HepG2 (cell line): ENCODE measurements at regions not wholly inside any gene's neighbourhood (a gene's known extent, or its start where the extent isn't known, plus 50 kb on each side); places are given as distances from the start of the nearest gene placed in this dataset.

Experiments used
- BRCA1 ChIP-seq: sonication (generic); formaldehyde crosslinking; IDR thresholded peaks from 2 replicates; pipeline ENCODE4 v1.4.0; 2020; ENCODE audit warnings: missing genetic modification reagents
- GTF3A ChIP-seq: sonication (generic); formaldehyde crosslinking; conservative IDR thresholded peaks from 2 replicates; pipeline ENCODE4 v1.4.0; 2020; ENCODE audit warnings: mild to moderate bottlenecking, missing genetic modification reagents
- JUND ChIP-seq: sonication (generic); formaldehyde crosslinking; IDR thresholded peaks from 2 replicates; pipeline ENCODE4 v1.8.0; 2022; ENCODE audit warnings: mild to moderate bottlenecking, missing genetic modification reagents
- LCORL ChIP-seq, 2 experiments: fragments of 450-650 bp in 1 of 2; sonication (generic) in 1 of 2; formaldehyde crosslinking in 1 of 2; IDR thresholded peaks; 2 replicates each; pipeline versions ENCODE4 v1.5.0 to v1.6.1; 2017 to 2020; ENCODE audit warnings: antibody characterized with exemption in 1 of 2, missing genetic modification reagents in 1 of 2
- MAFF ChIP-seq: IDR thresholded peaks from 2 replicates; pipeline ENCODE4 v1.6.1; 2011; ENCODE audit warnings: low read depth, low read length, improper control_type of control experiment
- SPEN ChIP-seq: sonication (generic); formaldehyde crosslinking; IDR thresholded peaks from 2 replicates; pipeline ENCODE4 v1.5.1; 2020; ENCODE audit warnings: low read depth, mild to moderate bottlenecking, missing genetic modification reagents
- TBX2 ChIP-seq: sonication (generic); formaldehyde crosslinking; IDR thresholded peaks from 2 replicates; pipeline ENCODE4 v1.5.0; 2020; ENCODE audit warnings: missing genetic modification reagents, mild to moderate bottlenecking, borderline replicate concordance
- TEAD2 ChIP-seq: sonication (generic); formaldehyde crosslinking; IDR thresholded peaks from 2 replicates; pipeline ENCODE4 v1.9.0; 2021; ENCODE audit warnings: missing genetic modification reagents
- ZBTB33 ChIP-seq: sonication (generic); formaldehyde crosslinking; IDR thresholded peaks from 2 replicates; pipeline ENCODE4 v1.4.0; 2020; ENCODE audit warnings: missing genetic modification reagents
- ZBTB37 ChIP-seq: sonication (generic); formaldehyde crosslinking; IDR thresholded peaks from 2 replicates; pipeline ENCODE4 v1.4.0; 2020; ENCODE audit warnings: mild to moderate bottlenecking, missing genetic modification reagents
- ZHX2 ChIP-seq, 2 experiments: sonication (generic) in 1 of 2; formaldehyde crosslinking in 1 of 2; IDR thresholded peaks; 2 replicates each; pipeline versions ENCODE4 v1.6.1 to v1.9.0; 2014 to 2022; ENCODE audit warnings: antibody characterized with exemption in 1 of 2, borderline replicate concordance in 1 of 2, inconsistent platforms in 1 of 2, low read depth in 1 of 2, missing genetic modification reagents in 1 of 2
- ZNF331 ChIP-seq: sonication (generic); formaldehyde crosslinking; IDR thresholded peaks from 2 replicates; pipeline ENCODE4 v1.4.0; 2020; ENCODE audit warnings: missing genetic modification reagents
- ZNF703 ChIP-seq: sonication (generic); formaldehyde crosslinking; IDR thresholded peaks from 2 replicates; pipeline ENCODE4 v1.5.1; 2020; ENCODE audit warnings: missing genetic modification reagents, mild to moderate bottlenecking, moderate library complexity, borderline replicate concordance
- ZNF781 ChIP-seq: sonication (generic); formaldehyde crosslinking; IDR thresholded peaks from 2 replicates; pipeline ENCODE4 v1.5.1; 2020; ENCODE audit warnings: borderline replicate concordance, mild to moderate bottlenecking, missing genetic modification reagents; ENCODE audit errors: not compliant biosample characterization
- ZNF790 ChIP-seq: sonication (generic); formaldehyde crosslinking; IDR thresholded peaks from 2 replicates; pipeline ENCODE4 v1.8.0; 2022; ENCODE audit warnings: missing genetic modification reagents, mild to moderate bottlenecking, borderline replicate concordance

- TF ChIP-seq TBX2 (CRISPR knock-in tag) (peak; percentile 91; the same call in 1 of the 2 replicates), LCORL (IDR thresholded peaks at IDR 0.05) (no peak), LCORL (CRISPR knock-in tag; IDR thresholded peaks at IDR 0.05) (peak; percentile 77; the same call in 1 of the 2 replicates), ZBTB33 (CRISPR knock-in tag) (0 out of 2 replicates have a peak, but pooled peaks have one; percentile 14), ZNF790 (CRISPR knock-in tag) (no peak), GTF3A (CRISPR knock-in tag) (no peak), ZBTB37 (CRISPR knock-in tag) (no peak), BRCA1 (CRISPR knock-in tag) (no peak), TEAD2 (CRISPR knock-in tag) (no peak), MAFF (peak; percentile 28; the same call in 1 of the 2 replicates), SPEN (CRISPR knock-in tag) (0 out of 2 replicates have a peak, but pooled peaks have one; percentile 30), ZNF331 (CRISPR knock-in tag) (no peak; the same call in 1 of the 2 replicates), ZNF703 (CRISPR knock-in tag) (no peak), JUND (no peak; the same call in 1 of the 2 replicates), ZHX2 (IDR thresholded peaks at IDR 0.05; ENCODE audit: low read depth) (peak; percentile 71), ZHX2 (CRISPR knock-in tag; IDR thresholded peaks at IDR 0.05; ENCODE audit: borderline replicate concordance) (no peak), ZNF781 (CRISPR knock-in tag) (peak; percentile 48)
These were observed 265.9 kb downstream of the SOX9 start (continued) for GRCh38 chr17:72386619-72387237.
